ENCODE measurements at regions not wholly inside any gene's neighbourhood (a gene's known extent, or its start where the extent isn't known, plus 50 kb on each side); places are given as distances from the start of the nearest gene placed in this dataset.
A peak's percentile ranks its signal among the peaks of the same experiment; 100 is the strongest.

DNA sequence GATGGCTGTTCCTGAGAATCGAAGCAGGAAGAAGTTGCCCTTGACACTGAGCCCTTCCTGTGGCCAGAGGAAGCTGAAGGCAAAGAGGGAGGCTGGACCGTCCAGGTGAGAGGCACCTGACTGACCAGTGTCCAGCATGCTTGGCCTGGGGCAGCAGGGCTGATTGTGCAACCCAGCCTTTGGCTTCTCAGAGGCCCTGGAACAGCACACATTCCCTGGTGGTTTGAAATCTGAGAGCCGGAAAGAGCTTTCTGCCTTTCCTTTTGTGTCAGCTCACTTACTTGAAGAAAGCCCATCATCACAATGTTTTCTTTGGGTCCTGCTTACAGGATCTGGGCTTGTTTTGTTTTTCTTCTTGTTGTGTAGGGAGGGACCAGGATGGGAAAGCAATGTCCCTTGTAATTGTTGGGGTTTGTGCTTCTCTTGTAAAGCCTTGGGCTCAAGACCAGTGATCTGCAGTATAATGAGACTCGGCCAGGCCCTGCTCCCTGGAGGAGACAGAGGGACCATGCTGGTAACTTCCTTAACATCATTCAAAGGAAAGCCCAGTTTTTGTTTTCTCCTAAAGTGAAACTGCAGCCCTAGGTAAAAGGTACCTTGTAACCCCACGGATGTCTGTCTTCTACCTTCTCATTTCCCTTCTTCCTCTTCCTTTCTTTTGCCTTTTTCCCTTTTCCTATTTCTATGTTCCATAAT lies 213.7 kb downstream of the NXNL2 start:
- peak; percentile 56 for DNase-seq
- intact Hi-C loops (cut with DNase I; ENCODE audit: low total_unique reads): no loop called here
- TF ChIP-seq POLR2A (IDR thresholded peaks at IDR 0.05): no peak
- TF ChIP-seq, protein P1, sequence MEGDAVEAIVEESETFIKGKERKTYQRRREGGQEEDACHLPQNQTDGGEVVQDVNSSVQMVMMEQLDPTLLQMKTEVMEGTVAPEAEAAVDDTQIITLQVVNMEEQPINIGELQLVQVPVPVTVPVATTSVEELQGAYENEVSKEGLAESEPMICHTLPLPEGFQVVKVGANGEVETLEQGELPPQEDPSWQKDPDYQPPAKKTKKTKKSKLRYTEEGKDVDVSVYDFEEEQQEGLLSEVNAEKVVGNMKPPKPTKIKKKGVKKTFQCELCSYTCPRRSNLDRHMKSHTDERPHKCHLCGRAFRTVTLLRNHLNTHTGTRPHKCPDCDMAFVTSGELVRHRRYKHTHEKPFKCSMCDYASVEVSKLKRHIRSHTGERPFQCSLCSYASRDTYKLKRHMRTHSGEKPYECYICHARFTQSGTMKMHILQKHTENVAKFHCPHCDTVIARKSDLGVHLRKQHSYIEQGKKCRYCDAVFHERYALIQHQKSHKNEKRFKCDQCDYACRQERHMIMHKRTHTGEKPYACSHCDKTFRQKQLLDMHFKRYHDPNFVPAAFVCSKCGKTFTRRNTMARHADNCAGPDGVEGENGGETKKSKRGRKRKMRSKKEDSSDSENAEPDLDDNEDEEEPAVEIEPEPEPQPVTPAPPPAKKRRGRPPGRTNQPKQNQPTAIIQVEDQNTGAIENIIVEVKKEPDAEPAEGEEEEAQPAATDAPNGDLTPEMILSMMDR (IDR thresholded peaks at IDR 0.05 in 8 of 11, conservative IDR thresholded peaks at IDR 0.05 in 3 of 11): no peak
- no peak for TF ChIP-seq POLR2AphosphoS5 (IDR thresholded peaks at IDR 0.05)
- Histone ChIP-seq H3K9me3 (peaks cover 0 to 11% (median 3%) of the 10 kb centered on the region in 8 donors), H3K27me3 (replicated peaks in 1 of 7) (peaks cover 0 to 7% (median 0%) of the 10 kb centered on the region in 7 donors), H3K4me3 (no peak overlapping the region), H3K36me3 (no peaks in the 10 kb centered on the region), H3K4me1 (peaks cover 0 to 6% (median 0%) of the 10 kb centered on the region in 6 donors), H3K27ac (no peak overlapping the region)
- WGBS, 5 donors: 62 to 83% (median 80%) methylated on average over 5 of the region's 5 CpGs

DNA sequence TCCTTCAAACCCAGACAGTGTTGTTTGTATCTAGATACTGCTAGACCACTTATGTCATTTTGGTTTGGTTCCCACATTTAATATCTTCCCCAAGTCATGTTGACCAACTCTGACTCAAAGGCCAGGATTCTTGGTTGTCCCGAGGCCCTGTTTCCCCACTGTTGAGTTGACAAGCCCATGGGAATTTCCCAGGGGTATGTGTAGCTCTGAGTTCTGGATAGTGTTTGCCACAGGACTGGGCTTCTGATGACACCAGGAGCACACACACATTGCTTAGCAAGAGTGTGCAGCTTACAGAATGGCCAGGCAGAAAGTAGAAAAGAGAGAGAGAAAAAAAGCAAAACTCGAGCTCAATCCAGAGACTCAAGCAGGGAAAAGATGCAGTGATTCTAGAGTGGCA lies 214.4 kb downstream of the NXNL2 start:
- peaks cover 0 to 11% (median 3%) of the 10 kb centered on the region in 8 donors for H3K9me3 ChIP-seq

DNA sequence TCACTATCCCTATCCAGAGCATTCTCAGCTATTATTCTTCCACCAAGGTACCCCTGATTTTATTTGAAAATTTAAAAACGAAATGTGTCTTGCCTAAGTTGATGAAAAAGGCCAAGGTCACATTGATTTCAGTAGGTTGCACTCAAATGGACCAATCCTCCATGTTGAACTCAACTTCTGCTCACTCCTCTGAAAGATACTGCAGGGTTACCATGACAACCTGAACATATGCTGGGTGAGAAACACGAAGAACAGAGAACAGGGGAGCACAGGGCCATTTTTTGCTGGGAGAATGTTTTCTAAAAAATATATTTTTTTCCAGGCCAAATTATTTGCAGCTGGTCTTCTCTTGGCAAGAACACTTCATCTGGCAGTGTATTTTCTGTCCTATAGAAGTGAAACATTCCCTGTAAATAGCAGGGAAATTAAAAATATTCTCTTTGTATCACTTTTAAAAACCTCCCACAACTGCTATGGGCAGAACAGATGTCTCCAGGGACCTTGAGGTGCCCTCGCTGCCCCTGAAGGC lies 215.9 kb downstream of the NXNL2 start:
- no peaks in the 10 kb centered on the region for H3K36me3 ChIP-seq
- 68 to 91% (median 78%) methylated on average over 3 of the region's 3 CpGs for WGBS, 5 donors
- H3K9me3 ChIP-seq: peaks cover 0 to 11% (median 3%) of the 10 kb centered on the region in 8 donors
- H3K4me1 ChIP-seq: peaks cover 0 to 6% (median 0%) of the 10 kb centered on the region in 6 donors
- no peak overlapping the region for H3K27ac ChIP-seq
- TF ChIP-seq POLR2AphosphoS5 (IDR thresholded peaks at IDR 0.05): no peak
- no peak for DNase-seq
- no peak overlapping the region for H3K4me3 ChIP-seq
- intact Hi-C loops (cut with DNase I; ENCODE audit: low total_unique reads): no loop called here
- peaks cover 0 to 7% (median 0%) of the 10 kb centered on the region in 7 donors for H3K27me3 ChIP-seq (replicated peaks in 1 of 7)

More for the DNA sequence above, 214.4 kb downstream of the NXNL2 start:
- Histone ChIP-seq H3K36me3 (no peaks in the 10 kb centered on the region), H3K4me1 (peaks cover 0 to 6% (median 0%) of the 10 kb centered on the region in 6 donors), H3K27me3 (replicated peaks in 1 of 7) (peaks cover 0 to 7% (median 0%) of the 10 kb centered on the region in 7 donors), H3K4me3 (no peak overlapping the region), H3K27ac (no peak overlapping the region)
- WGBS, 5 donors: 74 to 86% (median 78%) methylated on average over 2 of the region's 2 CpGs
- no peak for TF ChIP-seq POLR2A (IDR thresholded peaks at IDR 0.05)
- no peak for TF ChIP-seq POLR2AphosphoS5 (IDR thresholded peaks at IDR 0.05)
- TF ChIP-seq, protein P1 (IDR thresholded peaks at IDR 0.05 in 8 of 11, conservative IDR thresholded peaks at IDR 0.05 in 3 of 11): no peak
- no peak for DNase-seq
- intact Hi-C loops (cut with DNase I; ENCODE audit: low total_unique reads): no loop called here

DNA sequence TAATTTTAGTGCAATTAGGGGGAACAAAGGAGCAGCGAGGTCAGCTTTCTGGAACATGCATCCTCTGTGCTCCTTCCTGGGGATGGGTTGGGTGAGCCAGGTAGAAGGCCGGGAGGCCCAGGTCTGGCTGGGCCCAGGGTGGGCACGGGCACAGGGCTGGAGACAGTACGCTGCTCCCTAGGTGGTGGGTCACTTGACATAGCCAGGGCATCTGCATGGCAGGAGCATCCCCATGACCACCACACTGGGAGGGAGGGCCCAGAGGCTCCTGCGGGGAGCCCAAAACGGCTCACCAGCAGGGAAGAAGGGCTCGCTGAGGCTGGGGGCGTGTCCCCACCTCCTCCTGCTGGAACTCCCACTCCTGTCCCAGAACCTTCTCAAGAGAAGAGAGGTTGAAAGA lies 216.8 kb downstream of the NXNL2 start:
- peak; percentile 66 for DNase-seq
- peaks cover 0 to 2% (median 0%) of the 10 kb centered on the region in 7 donors for H3K27me3 ChIP-seq (replicated peaks in 1 of 7)
- intact Hi-C loops (cut with DNase I; ENCODE audit: low total_unique reads): no loop called here
- H3K27ac ChIP-seq: no peak overlapping the region
- TF ChIP-seq, protein P1 (IDR thresholded peaks at IDR 0.05 in 8 of 11, conservative IDR thresholded peaks at IDR 0.05 in 3 of 11): no peak
- TF ChIP-seq POLR2A (IDR thresholded peaks at IDR 0.05) (no peak), POLR2AphosphoS5 (IDR thresholded peaks at IDR 0.05) (no peak)
- peaks cover 0 to 11% (median 3%) of the 10 kb centered on the region in 8 donors for H3K9me3 ChIP-seq
- 85 to 91% (median 87%) methylated on average over 7 to 8 of the region's 8 CpGs for WGBS, 5 donors
- H3K4me1 ChIP-seq: peaks cover 0 to 5% (median 0%) of the 10 kb centered on the region in 6 donors
- no peaks in the 10 kb centered on the region for H3K36me3 ChIP-seq
- no peak overlapping the region for H3K4me3 ChIP-seq

Measured in spleen (tissue), 11 donors.